ENCODE measurements at regions not wholly inside any gene's neighbourhood (a gene's known extent, or its start where the extent isn't known, plus 50 kb on each side); places are given as distances from the start of the nearest gene placed in this dataset.

DNA sequence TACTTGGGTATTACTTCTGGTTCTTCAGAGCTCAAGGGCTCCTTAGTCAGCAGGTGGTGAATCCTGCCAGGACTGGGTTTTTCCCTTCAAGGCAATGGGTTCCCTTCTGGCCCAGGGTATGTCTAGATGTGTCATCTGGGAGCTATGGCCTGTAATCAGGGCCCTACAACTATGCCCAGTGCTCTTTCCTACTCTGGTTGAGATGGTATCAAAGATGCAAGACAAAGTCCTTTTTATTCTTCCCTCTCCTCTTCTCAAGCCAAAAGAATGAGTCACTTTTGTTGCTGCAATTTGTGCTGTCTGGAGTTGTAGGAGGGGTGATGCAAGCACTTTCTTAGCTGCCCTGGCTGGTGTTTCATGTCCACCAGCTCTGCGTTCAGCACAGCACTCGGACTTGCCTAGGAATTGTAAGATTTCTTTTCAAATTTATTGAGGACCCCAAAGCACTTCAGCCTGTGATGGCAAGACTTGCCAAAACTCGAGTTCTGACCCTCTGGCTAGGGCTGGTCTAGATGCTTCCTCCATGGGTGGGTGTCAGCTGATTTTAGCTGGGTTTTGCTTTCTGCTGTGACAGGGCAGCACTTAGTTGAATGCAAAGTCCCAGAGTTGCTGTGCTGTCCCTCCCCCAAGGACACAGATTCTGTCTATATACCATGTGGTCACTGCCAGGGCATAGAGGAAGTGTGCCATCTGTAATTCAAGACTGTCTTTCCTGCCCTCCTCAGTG is 129.2 kb upstream of the CBLB start:
- intact Hi-C loops (cut with DNase I; ENCODE audit: low total_unique reads), result no loop called here
- no peak overlapping the region for H3K4me3 ChIP-seq (ENCODE audit: low read depth, poor library complexity, severe bottlenecking)
- peak; percentile 35 to 82 for DNase-seq (ENCODE audit: low spot score in 2 of 2)
- TF ChIP-seq, protein P1, sequence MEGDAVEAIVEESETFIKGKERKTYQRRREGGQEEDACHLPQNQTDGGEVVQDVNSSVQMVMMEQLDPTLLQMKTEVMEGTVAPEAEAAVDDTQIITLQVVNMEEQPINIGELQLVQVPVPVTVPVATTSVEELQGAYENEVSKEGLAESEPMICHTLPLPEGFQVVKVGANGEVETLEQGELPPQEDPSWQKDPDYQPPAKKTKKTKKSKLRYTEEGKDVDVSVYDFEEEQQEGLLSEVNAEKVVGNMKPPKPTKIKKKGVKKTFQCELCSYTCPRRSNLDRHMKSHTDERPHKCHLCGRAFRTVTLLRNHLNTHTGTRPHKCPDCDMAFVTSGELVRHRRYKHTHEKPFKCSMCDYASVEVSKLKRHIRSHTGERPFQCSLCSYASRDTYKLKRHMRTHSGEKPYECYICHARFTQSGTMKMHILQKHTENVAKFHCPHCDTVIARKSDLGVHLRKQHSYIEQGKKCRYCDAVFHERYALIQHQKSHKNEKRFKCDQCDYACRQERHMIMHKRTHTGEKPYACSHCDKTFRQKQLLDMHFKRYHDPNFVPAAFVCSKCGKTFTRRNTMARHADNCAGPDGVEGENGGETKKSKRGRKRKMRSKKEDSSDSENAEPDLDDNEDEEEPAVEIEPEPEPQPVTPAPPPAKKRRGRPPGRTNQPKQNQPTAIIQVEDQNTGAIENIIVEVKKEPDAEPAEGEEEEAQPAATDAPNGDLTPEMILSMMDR (IDR thresholded peaks at IDR 0.05), result no peak
- TF ChIP-seq POLR2A (IDR thresholded peaks at IDR 0.05), result no peak
- 48 to 53% methylated on average over 3 of the region's 3 CpGs for WGBS, 2 donors

DNA sequence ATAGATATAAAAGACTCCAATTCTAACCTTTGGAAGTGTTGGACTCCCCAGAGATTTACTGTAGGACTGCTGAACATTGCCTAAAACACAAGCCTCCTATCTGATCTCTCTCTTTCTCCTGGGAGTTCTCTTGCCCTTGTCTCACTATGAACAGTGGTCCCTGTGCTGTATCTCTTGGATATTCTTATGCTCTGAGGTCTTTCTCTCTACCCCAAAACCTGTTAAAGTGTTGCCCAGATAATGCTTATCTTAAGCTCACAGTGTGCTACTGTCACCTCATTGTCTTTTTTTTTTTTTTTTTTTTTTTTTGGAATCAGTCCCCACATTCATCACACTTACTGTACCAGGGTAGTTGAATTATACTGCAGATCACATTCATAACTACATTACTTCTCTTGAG is 131.0 kb upstream of the CBLB start:
- intact Hi-C loops (cut with DNase I; ENCODE audit: low total_unique reads), result no loop called here
- no peak for DNase-seq (ENCODE audit: low spot score in 2 of 2)
- TF ChIP-seq POLR2A (IDR thresholded peaks at IDR 0.05), result no peak
- TF ChIP-seq, protein P1 (IDR thresholded peaks at IDR 0.05), result no peak

DNA sequence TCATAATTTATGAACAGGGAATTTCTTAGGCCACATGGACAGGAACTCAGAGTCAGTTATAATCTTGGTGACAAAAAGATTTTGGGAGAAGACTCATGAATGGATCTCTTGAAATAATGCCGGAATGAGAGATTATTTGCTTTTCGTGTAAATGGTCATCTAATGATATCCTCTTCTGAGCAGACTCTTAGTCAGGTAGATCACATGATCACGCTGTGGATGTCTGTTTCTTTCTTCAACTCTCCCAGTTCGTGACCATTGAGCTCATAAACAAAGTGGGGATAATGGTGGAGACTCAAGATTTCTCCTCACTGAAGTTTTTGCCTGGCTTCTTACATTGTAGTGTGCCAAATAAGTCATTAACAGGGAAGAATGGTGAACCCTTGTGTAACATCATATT is 133.1 kb upstream of the CBLB start:
- no peak for DNase-seq (ENCODE audit: low spot score in 2 of 2)
- intact Hi-C loops (cut with DNase I; ENCODE audit: low total_unique reads), result no loop called here

More for the DNA sequence above, 131.0 kb upstream of the CBLB start:
- no peak overlapping the region for H3K4me3 ChIP-seq (ENCODE audit: low read depth, poor library complexity, severe bottlenecking)

DNA sequence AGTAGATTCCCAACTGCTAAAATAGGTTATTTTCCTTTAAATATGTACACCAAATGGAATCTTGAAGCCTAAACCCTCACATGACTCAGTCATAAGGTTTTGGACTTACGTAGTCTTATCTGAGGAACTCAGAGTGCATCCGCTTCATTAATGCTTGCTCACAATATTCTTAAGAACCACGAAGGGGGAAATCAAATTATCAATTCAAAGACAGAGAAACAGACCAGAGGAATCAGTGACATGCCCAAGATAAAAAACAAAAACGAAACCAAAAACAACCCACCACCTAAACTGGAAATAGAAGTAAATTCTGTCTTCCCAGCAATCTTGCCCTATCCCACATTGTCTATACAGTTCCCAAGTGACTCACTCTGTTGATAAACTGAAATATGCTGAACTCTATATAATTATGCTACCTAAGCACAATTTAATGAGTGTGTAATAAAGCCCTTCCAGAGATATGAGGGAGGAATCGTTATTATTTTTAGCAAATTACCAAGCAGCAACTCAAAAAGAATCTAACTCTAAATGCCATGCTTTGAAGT is 135.4 kb upstream of the CBLB start:
- no peak overlapping the region for H3K4me3 ChIP-seq (ENCODE audit: low read depth, poor library complexity, severe bottlenecking)
- no peak for TF ChIP-seq POLR2A (IDR thresholded peaks at IDR 0.05)
- TF ChIP-seq, protein P1 (IDR thresholded peaks at IDR 0.05), result no peak
- intact Hi-C loops (cut with DNase I; ENCODE audit: low total_unique reads), result no loop called here
- 46 to 51% methylated on average over 5 of the region's 5 CpGs for WGBS, 2 donors
- DNase-seq (ENCODE audit: low spot score in 2 of 2), result no peak

More for the DNA sequence above, 133.1 kb upstream of the CBLB start:
- H3K4me3 ChIP-seq (ENCODE audit: low read depth, poor library complexity, severe bottlenecking), result no peak overlapping the region
- WGBS, 2 donors, result 94 to 97% methylated on average over 4 of the region's 4 CpGs
- TF ChIP-seq, protein P1 (IDR thresholded peaks at IDR 0.05), result no peak
- TF ChIP-seq POLR2A (IDR thresholded peaks at IDR 0.05), result no peak

DNA sequence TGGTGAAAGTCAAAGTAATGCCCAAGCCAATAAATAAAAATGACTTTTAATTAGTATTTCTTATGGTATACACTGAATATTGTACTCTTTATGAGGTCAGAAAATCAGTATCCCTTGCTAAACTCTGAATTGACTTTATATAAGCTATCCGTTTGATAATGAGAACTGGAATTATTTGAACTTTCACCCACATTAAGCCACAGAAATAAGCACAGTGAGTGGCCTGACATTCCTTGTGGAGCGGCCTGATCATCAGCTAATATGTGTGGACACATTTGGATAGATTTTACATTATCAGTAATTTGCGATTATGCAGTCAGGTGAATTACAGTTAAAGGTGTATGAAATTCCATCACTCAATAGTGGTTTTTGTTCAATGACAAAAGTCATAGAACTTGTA is 136.0 kb upstream of the CBLB start:
- WGBS, 2 donors, result 82 to 87% methylated on average over 3 of the region's 3 CpGs
- H3K4me3 ChIP-seq (ENCODE audit: low read depth, poor library complexity, severe bottlenecking), result no peak overlapping the region
- DNase-seq (ENCODE audit: low spot score in 2 of 2), result no peak
- TF ChIP-seq POLR2A (IDR thresholded peaks at IDR 0.05), result no peak
- TF ChIP-seq, protein P1 (IDR thresholded peaks at IDR 0.05), result no peak
- intact Hi-C loops (cut with DNase I; ENCODE audit: low total_unique reads), result no loop called here
